GM23248 (cell line): ENCODE measurements at regions not wholly inside any gene's neighbourhood (a gene's known extent, or its start where the extent isn't known, plus 50 kb on each side); places are given as distances from the start of the nearest gene placed in this dataset.

Experiments
- DNase-seq: peaks from one replicate; pipeline ENCODE4 v3.0.0-alpha.2; 2015
- H2AFZ ChIP-seq: fragments of 200-600 bp; sonication (generic); 2 replicates; pipeline ENCODE4 v1.6.1; 2016; ENCODE audit warnings: antibody characterized with exemption
- H3F3A ChIP-seq: fragments of 200-600 bp; sonication (generic); 2 replicates; pipeline ENCODE4 v1.6.1; 2016; ENCODE audit warnings: mild to moderate bottlenecking, antibody characterized with exemption, mixed run types; ENCODE audit not compliant: insufficient read depth
- H3K27ac ChIP-seq: fragments of 200-600 bp; sonication (generic); 2 replicates; pipeline ENCODE4 v1.5.1; 2016; ENCODE audit warnings: mild to moderate bottlenecking
- H3K27me3 ChIP-seq: fragments of 200-600 bp; sonication (generic); replicated peaks from 2 replicates; pipeline ENCODE4 v1.6.1; 2016; ENCODE audit warnings: mild to moderate bottlenecking; ENCODE audit not compliant: insufficient read depth
- H3K36me3 ChIP-seq: fragments of 200-600 bp; sonication (generic); 2 replicates; pipeline ENCODE4 v1.6.1; 2016; ENCODE audit warnings: low read depth, mild to moderate bottlenecking
- H3K4me1 ChIP-seq: fragments of 200-600 bp; sonication (generic); 2 replicates; pipeline ENCODE4 v1.6.1; 2016; ENCODE audit warnings: mild to moderate bottlenecking; ENCODE audit not compliant: insufficient read depth
- H3K4me2 ChIP-seq: fragments of 200-600 bp; sonication (generic); one replicate; pipeline ENCODE4 v1.6.1; 2016; ENCODE audit warnings: mild to moderate bottlenecking; ENCODE audit not compliant: unreplicated experiment
- H3K4me3 ChIP-seq: fragments of 200-600 bp; sonication (generic); 2 replicates; pipeline ENCODE4 v1.5.1; 2016; ENCODE audit warnings: mild to moderate bottlenecking
- H3K79me2 ChIP-seq: fragments of 200-600 bp; sonication (generic); 2 replicates; pipeline ENCODE4 v1.6.1; 2016; ENCODE audit warnings: mild to moderate bottlenecking; ENCODE audit not compliant: insufficient read depth
- H3K9ac ChIP-seq: fragments of 200-600 bp; sonication (generic); 2 replicates; pipeline ENCODE4 v1.6.1; 2016; ENCODE audit warnings: mild to moderate bottlenecking
- H3K9me2 ChIP-seq: fragments of 200-600 bp; sonication (generic); 2 replicates; pipeline ENCODE4 v1.6.1; 2016; ENCODE audit warnings: mixed run types, mild to moderate bottlenecking, moderate library complexity; ENCODE audit not compliant: insufficient read depth
- H3K9me3 ChIP-seq: fragments of 200-600 bp; sonication (generic); one replicate; pipeline ENCODE4 v1.6.1; 2017; ENCODE audit warnings: low read depth
- H4K20me1 ChIP-seq: fragments of 200-600 bp; sonication (generic); 2 replicates; pipeline ENCODE4 v1.6.0; 2016; ENCODE audit not compliant: insufficient read depth
- EZH2 ChIP-seq: fragments of 200-600 bp; sonication (generic); IDR thresholded peaks from 2 replicates; pipeline ENCODE4 v1.6.1; 2018; ENCODE audit warnings: antibody characterized with exemption, mild to moderate bottlenecking; ENCODE audit not compliant: insufficient read depth, poor library complexity, severe bottlenecking
- EZH2phosphoT487 ChIP-seq: fragments of 200-600 bp; sonication (generic); IDR thresholded peaks from 2 replicates; pipeline ENCODE4 v1.6.1; 2018; ENCODE audit warnings: antibody characterized with exemption, moderate library complexity, mild to moderate bottlenecking, low read depth; ENCODE audit not compliant: insufficient read depth
- WGBS, 2 experiments: methylation state at CpG; one replicate each; pipeline ENCODE4 v1.1.6; 2015 to 2017; ENCODE audit warnings: low lambda C conversion rate in 2 of 2, low coverage in 1 of 2; ENCODE audit errors: missing lambda C conversion rate in 2 of 2; 5-methylcytosine and 5-hydroxymethylcytosine counted together
- in situ Hi-C: fragments of 300-500 bp; cut with MboI; formaldehyde crosslinking; loops from 2 replicates; pipeline ENCODE4 v1.15.0; 2020

DNA sequence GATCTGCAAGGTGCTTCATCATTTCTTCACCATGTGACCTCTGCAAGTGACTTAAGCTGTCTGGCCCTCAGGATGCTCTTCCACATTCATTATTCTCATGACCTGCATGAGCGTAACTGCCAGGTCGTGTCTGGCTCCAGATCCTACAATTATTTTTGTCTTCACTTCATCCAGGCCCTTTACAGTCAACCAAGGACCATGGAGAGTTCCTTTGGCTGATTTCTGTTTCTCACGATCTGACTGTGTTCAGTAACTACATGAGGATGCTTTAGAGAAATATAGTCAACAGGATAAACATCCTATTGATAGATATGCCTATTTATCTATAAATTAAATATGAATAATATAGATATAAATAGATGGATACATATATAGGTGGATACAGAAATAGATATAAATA lies 1251.6 kb downstream of the NLGN4Y start:
- TF ChIP-seq EZH2phosphoT487 = no peak
- TF ChIP-seq EZH2 = no peak
- H3K4me1 ChIP-seq = no peaks in the 10 kb centered on the region
- H3K79me2 ChIP-seq = no peaks in the 10 kb centered on the region
- in situ Hi-C loops = no loop called here
- H3K36me3 ChIP-seq = no peaks in the 10 kb centered on the region
- DNase-seq = no peak
- H3K4me2 ChIP-seq = no peak overlapping the region
- no peaks in the 10 kb centered on the region for H4K20me1 ChIP-seq
- H3F3A ChIP-seq = no peaks in the 10 kb centered on the region
- H3K4me3 ChIP-seq = no peak overlapping the region
- H3K9me3 ChIP-seq = no peaks in the 10 kb centered on the region
- no peaks in the 10 kb centered on the region for H3K9me2 ChIP-seq
- no peak overlapping the region for H3K27ac ChIP-seq
- no peak overlapping the region for H3K9ac ChIP-seq
- 8 to 11% methylated on average over 3 of the region's 3 CpGs for WGBS, 2 experiments
- H2AFZ ChIP-seq = no peak overlapping the region
- no peaks in the 10 kb centered on the region for H3K27me3 ChIP-seq

GRCh38 chrY:15779891-15780290 lies 1255.6 kb downstream of the NLGN4Y start:
- no peaks in the 10 kb centered on the region for H3K27me3 ChIP-seq
- H2AFZ ChIP-seq = no peak overlapping the region
- no peak overlapping the region for H3K4me3 ChIP-seq
- no peaks in the 10 kb centered on the region for H3K36me3 ChIP-seq
- no peaks in the 10 kb centered on the region for H4K20me1 ChIP-seq
- no peak for DNase-seq
- no peak overlapping the region for H3K27ac ChIP-seq
- in situ Hi-C loops = no loop called here
- H3K9me2 ChIP-seq = no peaks in the 10 kb centered on the region
- no peaks in the 10 kb centered on the region for H3K9me3 ChIP-seq
- no peak overlapping the region for H3K4me2 ChIP-seq
- H3K79me2 ChIP-seq = no peaks in the 10 kb centered on the region
- no peaks in the 10 kb centered on the region for H3K4me1 ChIP-seq
- no peak overlapping the region for H3K9ac ChIP-seq
- no peaks in the 10 kb centered on the region for H3F3A ChIP-seq
- TF ChIP-seq EZH2 (no peak), EZH2phosphoT487 (no peak)

DNA sequence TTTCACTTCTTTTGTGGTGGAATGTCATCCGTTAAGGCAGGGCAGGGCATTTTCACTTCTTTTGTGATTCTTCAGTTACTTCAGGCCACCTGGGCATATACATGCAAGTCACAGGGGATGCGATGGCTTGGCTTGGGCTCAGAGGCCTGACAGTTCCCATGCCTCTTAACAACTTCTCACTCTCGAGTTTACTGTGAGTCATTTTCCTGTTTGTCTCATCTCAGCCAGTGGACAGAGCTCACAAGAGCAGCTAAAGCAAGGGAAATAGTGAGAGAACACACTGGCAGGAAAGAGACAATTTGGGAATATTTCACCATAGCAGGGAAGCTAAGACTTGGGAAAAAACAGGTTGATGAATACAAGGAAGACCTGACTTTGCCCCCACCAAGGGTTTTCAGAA lies 1275.7 kb downstream of the NLGN4Y start:
- H3K36me3 ChIP-seq = no peaks in the 10 kb centered on the region
- H3K9me2 ChIP-seq = no peaks in the 10 kb centered on the region
- H3F3A ChIP-seq = no peaks in the 10 kb centered on the region
- no peak overlapping the region for H3K4me2 ChIP-seq
- 0% methylated on average over 2 to 3 of the region's 3 CpGs for WGBS, 2 experiments
- DNase-seq = no peak
- no peak overlapping the region for H3K4me3 ChIP-seq
- H3K9me3 ChIP-seq = no peaks in the 10 kb centered on the region
- TF ChIP-seq EZH2 (no peak), EZH2phosphoT487 (no peak)
- no peaks in the 10 kb centered on the region for H3K79me2 ChIP-seq
- H3K4me1 ChIP-seq = no peaks in the 10 kb centered on the region
- no peaks in the 10 kb centered on the region for H4K20me1 ChIP-seq
- no peaks in the 10 kb centered on the region for H3K27me3 ChIP-seq
- no peak overlapping the region for H2AFZ ChIP-seq
- H3K9ac ChIP-seq = no peak overlapping the region
- in situ Hi-C loops = no loop called here
- H3K27ac ChIP-seq = no peak overlapping the region

- Histone ChIP-seq H3K9me2 (no peaks in the 10 kb centered on the region), H3F3A (no peaks in the 10 kb centered on the region), H3K27ac (no peak overlapping the region), H3K36me3 (no peaks in the 10 kb centered on the region), H3K27me3 (no peaks in the 10 kb centered on the region), H4K20me1 (no peaks in the 10 kb centered on the region), H3K4me3 (no peak overlapping the region), H3K79me2 (no peaks in the 10 kb centered on the region), H3K9ac (no peak overlapping the region), H3K4me1 (no peaks in the 10 kb centered on the region), H2AFZ (no peak overlapping the region), H3K4me2 (no peak overlapping the region), H3K9me3 (no peaks in the 10 kb centered on the region)
- no peak for TF ChIP-seq EZH2phosphoT487
- TF ChIP-seq EZH2 = no peak
- no peak for DNase-seq
- in situ Hi-C loops = no loop called here
Observed at GRCh38 chrY:15805985-15806384, 1281.7 kb downstream of the NLGN4Y start.

- no peak overlapping the region for H3K9ac ChIP-seq
- no peaks in the 10 kb centered on the region for H3K9me3 ChIP-seq
- no peak overlapping the region for H3K4me3 ChIP-seq
- H4K20me1 ChIP-seq = no peaks in the 10 kb centered on the region
- no peaks in the 10 kb centered on the region for H3F3A ChIP-seq
- H3K4me1 ChIP-seq = no peaks in the 10 kb centered on the region
- H3K79me2 ChIP-seq = no peaks in the 10 kb centered on the region
- no peaks in the 10 kb centered on the region for H3K36me3 ChIP-seq
- no peaks in the 10 kb centered on the region for H3K9me2 ChIP-seq
- H2AFZ ChIP-seq = no peak overlapping the region
- no peak for DNase-seq
- H3K27ac ChIP-seq = no peak overlapping the region
- in situ Hi-C loops = no loop called here
- TF ChIP-seq EZH2 (no peak), EZH2phosphoT487 (no peak)
- WGBS, 2 experiments = 54 to 57% methylated on average over 6 of the region's 6 CpGs
- no peak overlapping the region for H3K4me2 ChIP-seq
- H3K27me3 ChIP-seq = no peaks in the 10 kb centered on the region
Observed at GRCh38 chrY:15814241-15814640, 1289.9 kb downstream of the NLGN4Y start.
